Right ventricle myocardium superior (tissue), 1 donor: ENCODE measurements at regions not wholly inside any gene's neighbourhood (a gene's known extent, or its start where the extent isn't known, plus 50 kb on each side); places are given as distances from the start of the nearest gene placed in this dataset. TPM values are rescaled to one million over a fixed set of nuclear protein-coding genes. Genes with fewer than 3 reads are reported as not detected.

Experiments
- ATAC-seq: fragments of 200-7000 bp; cut with Tn5 transposase; one replicate; pipeline ENCODE4 v1.9.1; 2020; ENCODE audit warnings: mild to moderate bottlenecking; ENCODE audit not compliant: poor library complexity
- DNase-seq: peaks from one replicate; pipeline ENCODE4 v3.0.0-alpha.2; 2020
- intact Hi-C: fragments of 100-400 bp; cut with DNase I; formaldehyde crosslinking; loops from one replicate; pipeline ENCODE4 v1.11.2; 2022
- microRNA-seq: library from miRNA; unstranded; fragments of <30 nt; microRNA quantifications from one replicate; pipeline ENCODE4 v1.2.0, GENCODE V29; 2020
- donor health status: DM: no; HTN: yes; CAD: no; lungs with severe emphysema.

DNA sequence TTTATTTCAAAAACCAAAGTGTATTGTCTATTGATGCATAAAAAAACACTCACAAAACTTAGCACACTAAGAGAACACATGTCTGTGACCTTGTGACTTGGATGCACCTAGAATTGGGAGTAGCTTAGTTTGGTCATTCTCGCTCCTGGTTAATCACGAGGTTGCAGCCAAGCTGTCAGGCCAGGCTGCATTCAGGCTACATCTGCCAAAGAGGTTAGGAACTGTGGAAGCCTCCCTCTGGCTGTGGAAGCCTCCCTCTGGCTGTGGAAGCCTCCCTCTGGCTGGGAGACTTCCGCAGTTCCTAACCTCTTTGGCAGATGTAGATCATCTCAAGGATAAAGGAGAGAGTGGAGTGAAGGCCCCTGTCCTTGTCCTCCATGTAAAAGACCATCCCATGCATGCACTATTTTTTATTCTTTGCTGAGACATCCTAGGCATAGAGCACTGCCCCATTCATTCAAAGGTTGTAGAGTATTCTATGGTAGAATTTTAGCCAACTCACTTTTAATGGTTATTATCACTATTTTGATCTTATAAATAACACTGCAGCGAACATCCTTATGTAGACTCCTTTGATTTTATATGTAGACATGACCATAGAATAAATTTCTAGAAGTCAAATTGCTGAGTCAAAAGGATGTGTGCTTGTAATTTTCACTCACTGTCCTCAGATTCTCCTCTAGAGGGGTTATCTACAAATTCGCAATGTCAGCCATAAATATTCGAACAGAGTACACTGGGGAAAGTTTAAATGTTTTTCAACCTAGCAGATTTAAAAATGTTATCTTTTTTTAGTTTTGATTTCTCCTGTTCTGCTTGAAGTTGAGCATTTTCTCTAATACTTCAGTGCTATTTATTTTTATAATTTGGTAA is 63.0 kb upstream of the IGLL5 start:
- intact Hi-C loops, result no loop called here
- ATAC-seq (peak; percentile 27), DNase-seq (no peak)

GRCh38 chr22:22825213-22825593 is 62.4 kb upstream of the IGLL5 start:
- intact Hi-C loops, result no loop called here
- DNase-seq (no peak), ATAC-seq (no peak)

DNA sequence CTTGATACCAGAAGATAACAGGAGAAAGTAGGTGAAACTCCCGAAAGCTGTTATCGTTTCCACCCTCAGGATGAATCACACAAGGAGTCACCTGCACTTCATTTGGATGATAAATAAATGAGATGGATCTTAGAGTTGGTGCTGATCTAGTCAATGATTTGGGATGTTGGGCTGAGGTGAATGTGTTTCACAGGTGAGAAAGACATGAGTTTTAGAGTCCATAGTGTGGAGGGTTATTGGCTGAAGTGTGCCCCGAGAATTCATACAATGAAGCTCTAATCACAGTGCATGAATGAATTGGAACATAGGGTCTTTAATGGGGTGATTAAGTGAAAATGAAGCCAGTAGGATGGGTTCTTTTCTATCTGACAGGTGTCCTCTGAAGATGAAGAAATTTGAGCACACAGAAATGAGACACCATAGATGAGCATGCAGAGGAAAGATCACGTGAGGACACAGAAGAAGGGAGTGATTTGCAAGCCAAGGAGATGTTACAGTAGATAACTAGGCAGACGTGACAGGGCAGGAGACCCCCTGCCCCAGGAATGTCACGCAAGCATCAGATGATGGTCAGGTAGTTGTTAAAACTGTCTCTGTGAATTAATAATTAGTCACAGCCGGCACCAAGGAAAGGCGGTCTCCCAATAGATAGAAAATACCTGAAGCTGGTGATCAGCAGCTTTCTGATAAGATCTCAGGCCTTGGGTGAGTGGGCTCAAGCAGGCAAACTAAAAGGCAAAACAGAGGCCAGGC is 60.3 kb upstream of the IGLL5 start:
- no peak for ATAC-seq
- DNase-seq, result no peak
- intact Hi-C loops, result no loop called here

DNA sequence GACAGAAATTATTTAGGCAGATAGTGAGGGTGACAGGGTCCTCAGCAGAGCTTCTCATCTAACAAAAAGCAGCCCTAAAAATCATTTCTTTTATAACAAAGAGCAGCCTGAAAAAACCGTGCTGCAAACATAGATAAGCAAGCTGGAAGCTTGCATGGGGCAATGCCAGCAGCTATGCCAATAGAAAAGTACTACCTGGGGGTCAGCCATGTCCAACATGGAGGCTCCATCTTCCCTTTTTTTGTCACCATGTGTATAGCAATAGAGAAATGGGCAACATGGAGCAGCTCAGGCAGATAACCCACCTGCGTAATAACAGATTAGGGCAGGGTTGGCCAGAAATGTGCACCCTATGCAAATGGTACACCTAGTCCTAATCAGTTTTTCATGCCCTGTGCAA is 57.4 kb upstream of the IGLL5 start:
- no peak for DNase-seq
- intact Hi-C loops, result no loop called here
- no peak for ATAC-seq

- intact Hi-C loops, result no loop called here
- ATAC-seq (no peak), DNase-seq (no peak)
Observed at GRCh38 chr22:22830957-22831688, 56.5 kb upstream of the IGLL5 start.

GRCh38 chr22:22833059-22833458 is 54.6 kb upstream of the IGLL5 start:
- ATAC-seq, result no peak
- intact Hi-C loops, result no loop called here
- DNase-seq, result no peak

DNA sequence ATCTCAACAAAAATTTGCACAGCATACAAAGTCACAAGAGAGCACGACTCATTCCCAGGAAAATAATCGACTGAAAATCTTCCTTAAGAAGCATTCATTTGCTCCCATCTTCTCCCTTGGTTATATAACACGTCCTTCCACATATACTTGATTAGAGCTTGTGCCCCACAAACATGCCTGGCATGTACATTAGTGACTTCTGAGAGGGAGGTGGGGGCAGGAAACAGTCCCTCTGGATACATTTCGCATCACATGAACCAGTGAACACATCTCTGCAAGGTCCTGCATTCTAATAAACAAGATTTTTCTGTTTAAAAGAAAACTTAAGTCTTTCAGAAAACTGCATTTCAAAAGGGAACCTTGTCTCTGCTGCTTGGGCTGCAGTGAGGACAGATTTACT is 54.1 kb upstream of the IGLL5 start:
- DNase-seq (no peak), ATAC-seq (no peak)
- intact Hi-C loops, result no loop called here

GRCh38 chr22:22834204-22834603 is 53.4 kb upstream of the IGLL5 start:
- ATAC-seq, result no peak
- no peak for DNase-seq
- intact Hi-C loops, result no loop called here

- intact Hi-C loops, result no loop called here
- ATAC-seq, result no peak
- no peak for DNase-seq
Observed at GRCh38 chr22:22834783-22835182, 52.8 kb upstream of the IGLL5 start.

DNA sequence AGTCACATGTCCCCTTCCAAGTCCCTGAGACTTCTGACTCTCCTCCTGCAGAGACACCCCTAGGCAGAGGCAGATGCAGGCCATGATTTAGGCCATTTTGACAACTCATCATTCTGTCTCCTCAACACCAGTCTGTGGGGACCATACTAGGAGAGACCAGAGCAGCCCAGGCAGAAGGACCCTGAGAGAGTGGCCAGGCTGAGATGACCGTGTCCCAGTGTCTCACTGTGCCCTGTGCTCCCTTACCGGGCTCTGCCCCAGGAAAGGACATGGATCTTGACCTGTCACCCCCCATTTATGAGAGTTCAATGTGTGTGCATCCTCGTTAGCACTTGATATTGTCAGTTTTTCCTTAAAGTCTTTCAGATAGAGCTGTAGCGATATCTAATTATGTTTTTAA is 52.4 kb upstream of the IGLL5 start:
- DNase-seq (no peak), ATAC-seq (no peak)
- intact Hi-C loops, result no loop called here

GRCh38 chr22:22835771-22836291 is 51.8 kb upstream of the IGLL5 start:
- intact Hi-C loops, result no loop called here
- no peak for DNase-seq
- ATAC-seq, result no peak

- DNase-seq (no peak), ATAC-seq (no peak)
- intact Hi-C loops, result no loop called here
Observed at GRCh38 chr22:22836635-22837034, 51.0 kb upstream of the IGLL5 start.

Small RNA genes lying in the stretch of these regions (microRNA-seq; reads per million reads assigned to microRNA genes)
- gene MIR650, result not detected
